ENCODE measurements at regions not wholly inside any gene's neighbourhood (a gene's known extent, or its start where the extent isn't known, plus 50 kb on each side); places are given as distances from the start of the nearest gene placed in this dataset.

GRCh38 chr7:156479596-156479995 is 161.0 kb upstream of the RNF32 start:
- TF ChIP-seq POLR2AphosphoS5 (IDR thresholded peaks at IDR 0.05; ENCODE audit: low read depth, low read length) (no peak), PAX5 (IDR thresholded peaks at IDR 0.05; ENCODE audit: insufficient read depth, low read length, severe bottlenecking) (no peak), POLR2A (IDR thresholded peaks at IDR 0.05; ENCODE audit: low read depth, low read length) (no peak), TAF1 (IDR thresholded peaks at IDR 0.05; ENCODE audit: low read depth, low read length) (no peak), SPI1 (IDR thresholded peaks at IDR 0.05; ENCODE audit: low read depth, low read length) (no peak)
